Activated naive CD8-positive, alpha-beta T cell treated with anti-CD3 and anti-CD28 coated beads for 36 hours (primary cell): ENCODE measurements at regions not wholly inside any gene's neighbourhood (a gene's known extent, or its start where the extent isn't known, plus 50 kb on each side); places are given as distances from the start of the nearest gene placed in this dataset.

Experiments used
- DNase-seq: peaks from one replicate; pipeline ENCODE4 v3.0.0; 2021
- H3K27ac Mint-ChIP-seq: one replicate; pipeline ENCODE4 v1.8.0; 2022; ENCODE audit warnings: mild to moderate bottlenecking, moderate library complexity, mixed read lengths
- H3K27me3 Mint-ChIP-seq: one replicate; pipeline ENCODE4 v1.8.0; 2022; ENCODE audit warnings: mild to moderate bottlenecking, mixed read lengths
- H3K36me3 Mint-ChIP-seq: one replicate; pipeline ENCODE4 v1.8.0; 2021; ENCODE audit warnings: mild to moderate bottlenecking, mixed read lengths
- H3K4me1 Mint-ChIP-seq: one replicate; pipeline ENCODE4 v1.8.0; 2021; ENCODE audit warnings: mixed read lengths
- H3K4me3 Mint-ChIP-seq: one replicate; pipeline ENCODE4 v1.8.0; 2022; ENCODE audit warnings: mild to moderate bottlenecking, moderate library complexity, mixed read lengths
- H3K9me3 Mint-ChIP-seq: one replicate; pipeline ENCODE4 v1.8.0; 2022; ENCODE audit warnings: mixed read lengths

DNA sequence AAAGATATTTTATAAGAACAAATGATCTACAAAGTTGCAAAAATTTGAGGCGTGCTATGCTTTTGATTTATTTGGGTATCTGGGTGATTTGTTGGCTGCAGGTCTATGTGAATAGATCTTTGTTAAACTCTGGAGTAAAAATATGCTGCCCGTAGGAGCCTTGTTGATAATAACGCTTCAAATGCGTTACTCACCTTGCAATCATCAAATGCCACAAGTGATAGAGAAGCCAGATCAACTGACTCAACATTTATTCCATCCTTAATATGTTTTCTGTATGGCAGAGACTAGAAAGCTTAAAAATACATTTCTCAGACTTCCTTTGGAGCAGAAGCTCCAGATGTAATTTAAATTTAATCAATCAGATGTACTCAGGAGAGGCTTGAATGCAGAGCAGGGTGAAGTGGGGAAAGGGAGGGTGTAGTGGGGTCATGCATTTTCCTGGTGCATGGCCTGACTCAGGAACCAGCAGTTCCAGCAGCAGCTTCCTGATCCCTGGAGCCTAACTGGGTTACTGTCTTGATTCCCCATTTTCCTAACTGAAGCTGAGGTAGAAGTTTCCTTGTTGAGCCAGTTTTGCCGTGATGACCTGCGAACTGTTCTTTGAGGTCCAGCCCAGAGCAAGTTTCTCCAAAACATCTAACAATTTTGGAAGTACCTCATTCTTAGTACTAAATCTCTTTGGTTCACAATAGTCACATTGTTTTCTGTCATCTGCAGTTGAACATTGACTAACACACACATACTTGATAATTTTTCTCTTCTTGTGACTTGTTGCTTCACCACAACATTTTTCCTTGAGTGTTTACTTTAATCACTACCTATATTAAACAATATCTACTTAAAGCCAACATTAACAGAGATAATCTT lies 284.7 kb upstream of the CWC22 start:
- H3K4me3 Mint-ChIP-seq: no peak overlapping the region
- no peaks in the 10 kb centered on the region for H3K9me3 Mint-ChIP-seq
- H3K27ac Mint-ChIP-seq: no peak overlapping the region
- no peak for DNase-seq
- H3K27me3 Mint-ChIP-seq: no peaks in the 10 kb centered on the region
- H3K36me3 Mint-ChIP-seq: no peaks in the 10 kb centered on the region
- H3K4me1 Mint-ChIP-seq: no peaks in the 10 kb centered on the region

DNA sequence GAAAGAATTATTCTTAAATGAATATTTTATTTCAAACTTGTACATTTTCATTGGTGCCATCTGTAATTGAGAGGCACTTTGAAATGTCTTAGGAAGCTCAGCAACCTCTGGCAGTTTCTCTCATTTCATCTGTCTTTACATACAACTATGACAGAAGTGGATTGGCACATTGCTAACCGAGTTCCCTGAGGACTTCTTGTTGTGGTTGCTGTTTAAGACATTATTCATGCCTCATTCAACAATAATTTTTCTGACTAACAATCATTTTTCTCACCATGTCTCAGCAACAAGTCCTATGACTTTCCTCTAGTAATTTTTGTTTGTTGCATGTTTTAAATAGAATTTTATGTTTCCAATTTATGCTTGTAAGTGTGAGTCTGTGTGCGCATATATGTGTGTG lies 284.0 kb upstream of the CWC22 start:
- DNase-seq: no peak
- Mint-ChIP-seq H3K4me3 (no peak overlapping the region), H3K27me3 (no peaks in the 10 kb centered on the region), H3K27ac (no peak overlapping the region), H3K36me3 (no peaks in the 10 kb centered on the region), H3K4me1 (no peaks in the 10 kb centered on the region), H3K9me3 (no peaks in the 10 kb centered on the region)

DNA sequence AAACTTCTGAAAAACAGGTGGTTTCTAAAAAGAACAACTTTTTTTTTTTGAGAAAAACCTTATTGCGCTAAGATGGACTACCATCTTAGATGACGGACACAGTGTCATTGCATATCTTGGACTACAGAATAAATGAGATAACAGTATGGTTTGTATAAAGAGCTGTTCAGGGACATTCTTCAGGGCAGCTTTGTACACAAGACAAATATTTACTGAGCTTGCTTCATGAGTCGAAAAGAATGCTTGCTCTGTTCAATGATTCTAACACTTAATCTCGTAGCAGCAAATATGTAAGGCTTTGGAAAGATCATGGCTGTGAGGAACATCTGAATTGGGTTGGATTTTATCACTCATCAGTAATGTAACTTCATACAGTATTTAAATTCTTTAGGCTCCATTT lies 282.5 kb upstream of the CWC22 start:
- Mint-ChIP-seq H3K27ac (no peak overlapping the region), H3K36me3 (no peaks in the 10 kb centered on the region), H3K4me1 (no peaks in the 10 kb centered on the region), H3K4me3 (no peak overlapping the region), H3K27me3 (no peaks in the 10 kb centered on the region), H3K9me3 (no peaks in the 10 kb centered on the region)
- no peak for DNase-seq

DNA sequence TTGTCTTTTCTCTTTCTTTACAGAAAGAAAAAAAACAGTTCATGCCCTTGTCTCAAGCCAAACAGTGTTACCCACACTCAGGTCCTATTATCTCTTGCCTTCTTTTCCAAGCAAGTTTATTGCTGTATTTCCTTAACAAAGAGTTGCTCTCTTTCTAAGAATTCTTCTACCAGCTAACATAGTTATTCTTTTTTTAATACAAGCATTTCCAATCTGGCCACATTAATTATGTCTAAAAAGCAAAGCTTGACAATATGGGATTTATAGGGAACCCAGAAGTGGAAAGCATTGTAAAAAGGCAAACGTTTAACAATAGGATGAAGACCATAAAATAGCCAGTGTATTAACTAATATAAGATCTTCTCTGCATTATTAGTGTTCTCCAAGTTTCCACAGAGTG lies 272.5 kb upstream of the CWC22 start:
- no peak overlapping the region for H3K4me3 Mint-ChIP-seq
- H3K27ac Mint-ChIP-seq: no peak overlapping the region
- peaks cover 5% of the 10 kb centered on the region for H3K9me3 Mint-ChIP-seq
- no peaks in the 10 kb centered on the region for H3K4me1 Mint-ChIP-seq
- H3K36me3 Mint-ChIP-seq: no peaks in the 10 kb centered on the region
- no peaks in the 10 kb centered on the region for H3K27me3 Mint-ChIP-seq
- no peak for DNase-seq

DNA sequence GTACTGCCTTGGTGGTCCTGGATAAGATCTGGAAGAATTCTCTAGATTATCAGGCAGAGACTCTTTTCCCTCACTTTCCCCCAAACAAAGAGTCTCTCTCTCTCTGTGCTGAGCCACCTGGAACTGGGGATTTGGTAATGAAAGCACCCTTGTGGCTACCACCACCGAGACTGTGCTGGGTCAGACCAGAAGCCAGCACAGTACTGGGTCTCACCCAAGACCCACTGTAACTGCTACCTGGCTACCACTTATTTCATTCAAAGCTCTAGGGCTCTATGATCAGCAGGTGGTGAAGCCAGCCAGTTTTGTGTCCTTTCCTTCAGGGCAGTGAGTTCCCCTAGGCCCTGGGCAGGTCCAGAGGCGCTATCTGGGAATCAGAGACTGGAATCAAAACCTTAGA lies 269.6 kb upstream of the CWC22 start:
- Mint-ChIP-seq H3K36me3 (no peaks in the 10 kb centered on the region), H3K27me3 (no peaks in the 10 kb centered on the region), H3K9me3 (peaks cover 9% of the 10 kb centered on the region)

DNA sequence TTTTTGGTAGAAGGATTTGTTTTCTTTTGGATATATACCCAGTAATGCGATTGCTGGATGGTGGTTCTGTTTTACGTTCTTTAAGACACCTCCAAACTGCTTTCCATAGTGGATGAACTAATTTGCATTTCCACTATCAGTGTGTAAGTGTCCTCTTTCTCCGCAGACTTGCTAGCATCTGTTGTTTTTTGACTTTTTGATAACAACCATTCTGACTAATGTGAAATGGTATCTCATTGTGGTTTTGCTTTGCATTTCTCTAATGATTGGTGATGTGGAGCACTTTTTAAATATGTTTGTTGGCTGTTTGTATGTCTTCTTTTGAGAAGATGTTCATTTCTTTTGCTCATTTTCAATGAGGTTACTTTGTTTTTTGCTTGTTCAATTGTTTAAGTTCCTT lies 260.9 kb upstream of the CWC22 start:
- H3K4me3 Mint-ChIP-seq: no peak overlapping the region
- peaks cover 6% of the 10 kb centered on the region for H3K9me3 Mint-ChIP-seq

More for the DNA sequence above, 269.6 kb upstream of the CWC22 start:
- H3K4me3 Mint-ChIP-seq: no peak overlapping the region
- DNase-seq: no peak
- no peaks in the 10 kb centered on the region for H3K4me1 Mint-ChIP-seq
- no peak overlapping the region for H3K27ac Mint-ChIP-seq

DNA sequence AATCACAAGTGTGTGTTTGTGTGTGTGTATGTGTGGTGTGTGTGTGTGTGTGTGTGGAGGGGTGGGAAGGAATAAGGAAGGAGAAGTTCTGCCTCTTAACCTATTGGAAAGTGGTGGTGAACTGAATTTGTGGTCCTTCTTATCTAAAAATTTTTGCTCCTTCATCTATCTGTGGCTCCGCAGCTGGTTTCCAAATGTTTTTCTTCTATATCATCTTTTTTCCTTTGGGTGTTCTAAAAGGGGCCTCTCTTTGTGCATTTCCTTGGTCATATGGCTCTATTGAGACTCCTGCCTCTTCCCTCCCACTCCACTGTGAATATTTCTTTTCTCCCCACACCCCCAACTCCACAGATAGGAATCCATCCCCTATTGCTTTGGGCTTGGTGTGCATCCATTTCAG lies 254.9 kb upstream of the CWC22 start:
- Mint-ChIP-seq H3K4me1 (no peaks in the 10 kb centered on the region), H3K27me3 (no peaks in the 10 kb centered on the region), H3K9me3 (no peaks in the 10 kb centered on the region), H3K4me3 (no peak overlapping the region), H3K36me3 (no peaks in the 10 kb centered on the region), H3K27ac (no peak overlapping the region)
- DNase-seq: no peak

More for the DNA sequence above, 260.9 kb upstream of the CWC22 start:
- no peak overlapping the region for H3K27ac Mint-ChIP-seq
- no peaks in the 10 kb centered on the region for H3K4me1 Mint-ChIP-seq
- no peaks in the 10 kb centered on the region for H3K27me3 Mint-ChIP-seq
- H3K36me3 Mint-ChIP-seq: no peaks in the 10 kb centered on the region
- no peak for DNase-seq

DNA sequence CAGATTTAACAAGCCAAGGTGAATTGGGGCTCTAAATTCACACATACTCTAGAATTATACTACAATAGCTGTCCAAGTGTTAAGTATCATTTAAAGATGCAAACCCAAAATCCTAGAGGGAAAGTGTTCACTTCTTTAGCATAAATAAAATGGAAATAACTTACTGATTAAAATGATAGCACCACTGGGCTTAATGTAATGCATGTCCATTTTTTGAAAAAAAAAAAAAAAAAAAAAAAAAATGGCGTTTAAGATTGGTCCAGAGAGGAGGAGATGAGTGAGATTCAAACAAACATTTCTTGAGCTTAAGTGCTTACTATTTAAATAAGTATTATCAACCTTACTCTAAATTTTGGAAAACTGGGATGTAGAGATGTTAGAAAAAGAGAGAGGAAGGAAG lies 251.5 kb upstream of the CWC22 start:
- Mint-ChIP-seq H3K4me3 (no peak overlapping the region), H3K4me1 (no peaks in the 10 kb centered on the region), H3K36me3 (no peaks in the 10 kb centered on the region), H3K9me3 (no peaks in the 10 kb centered on the region), H3K27ac (no peak overlapping the region), H3K27me3 (no peaks in the 10 kb centered on the region)
- DNase-seq: no peak

DNA sequence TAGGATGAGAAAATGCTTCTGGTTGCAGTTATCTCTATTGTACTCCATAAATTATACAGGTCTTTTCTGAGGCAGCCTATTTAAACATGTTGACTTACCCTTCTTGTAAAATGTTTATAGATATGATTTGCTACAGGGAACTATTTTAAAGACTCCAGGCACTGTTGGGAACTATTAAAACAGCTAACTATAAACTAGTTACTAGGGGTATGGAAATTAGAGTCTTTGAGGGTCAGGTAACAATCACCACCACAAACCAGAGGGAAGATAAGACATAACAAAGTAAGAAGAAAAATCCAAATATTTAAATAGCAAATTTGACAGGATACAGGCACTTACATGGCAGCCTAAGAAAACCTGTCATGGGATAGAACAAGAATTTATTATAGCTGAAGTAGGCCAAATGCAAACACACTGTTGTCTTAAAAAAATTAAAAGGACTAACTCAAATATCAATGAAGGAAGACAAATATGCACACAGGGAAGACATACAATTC lies 251.0 kb upstream of the CWC22 start:
- H3K4me3 Mint-ChIP-seq: no peak overlapping the region

DNA sequence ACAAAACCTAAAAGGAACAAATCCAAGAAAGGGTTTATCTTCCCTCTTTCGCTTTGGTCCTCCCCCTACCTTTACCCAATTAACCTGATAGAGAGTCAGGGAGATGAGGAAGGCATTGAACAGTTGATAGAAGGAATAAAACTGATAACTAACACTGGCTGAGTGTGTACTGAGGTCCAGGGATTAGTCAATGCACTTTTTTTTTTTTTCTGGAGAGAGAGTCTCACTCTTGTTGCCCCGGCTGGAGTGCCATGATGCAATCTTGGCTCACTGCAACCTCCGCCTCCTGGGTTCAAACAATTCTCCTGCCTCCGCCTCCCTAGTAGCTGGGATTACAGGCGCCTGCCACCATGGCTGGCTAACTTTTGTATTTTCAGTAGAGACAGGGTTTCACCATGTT lies 250.2 kb upstream of the CWC22 start:
- Mint-ChIP-seq H3K27ac (no peak overlapping the region), H3K4me3 (no peak overlapping the region), H3K27me3 (no peaks in the 10 kb centered on the region), H3K36me3 (no peaks in the 10 kb centered on the region), H3K9me3 (no peaks in the 10 kb centered on the region), H3K4me1 (no peaks in the 10 kb centered on the region)
- no peak for DNase-seq

More for the DNA sequence above, 251.0 kb upstream of the CWC22 start:
- DNase-seq: no peak
- no peaks in the 10 kb centered on the region for H3K27me3 Mint-ChIP-seq
- H3K27ac Mint-ChIP-seq: no peak overlapping the region
- no peaks in the 10 kb centered on the region for H3K36me3 Mint-ChIP-seq
- H3K9me3 Mint-ChIP-seq: no peaks in the 10 kb centered on the region
- H3K4me1 Mint-ChIP-seq: no peaks in the 10 kb centered on the region

DNA sequence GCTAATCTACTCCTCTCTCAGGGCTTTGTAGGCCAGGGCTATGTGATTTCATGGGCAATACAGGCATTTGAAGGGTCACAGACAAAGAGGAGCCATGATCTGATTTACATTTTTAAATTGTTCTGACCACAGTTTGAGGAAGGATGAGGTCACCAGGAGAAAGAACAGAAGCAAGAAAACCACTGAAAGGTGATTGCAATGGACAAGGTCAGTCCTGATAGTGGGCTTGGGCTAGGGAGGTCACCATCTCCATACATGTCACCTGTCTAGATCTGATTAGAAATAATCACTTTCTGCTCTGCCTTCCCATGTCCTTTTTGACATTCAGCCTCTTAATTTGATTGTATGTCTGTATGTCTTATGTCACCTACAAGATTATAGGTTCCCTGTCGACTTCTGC lies 248.9 kb upstream of the CWC22 start:
- Mint-ChIP-seq H3K36me3 (no peaks in the 10 kb centered on the region), H3K4me1 (no peaks in the 10 kb centered on the region), H3K4me3 (no peak overlapping the region), H3K9me3 (no peaks in the 10 kb centered on the region), H3K27me3 (no peaks in the 10 kb centered on the region), H3K27ac (no peak overlapping the region)
- no peak for DNase-seq

DNA sequence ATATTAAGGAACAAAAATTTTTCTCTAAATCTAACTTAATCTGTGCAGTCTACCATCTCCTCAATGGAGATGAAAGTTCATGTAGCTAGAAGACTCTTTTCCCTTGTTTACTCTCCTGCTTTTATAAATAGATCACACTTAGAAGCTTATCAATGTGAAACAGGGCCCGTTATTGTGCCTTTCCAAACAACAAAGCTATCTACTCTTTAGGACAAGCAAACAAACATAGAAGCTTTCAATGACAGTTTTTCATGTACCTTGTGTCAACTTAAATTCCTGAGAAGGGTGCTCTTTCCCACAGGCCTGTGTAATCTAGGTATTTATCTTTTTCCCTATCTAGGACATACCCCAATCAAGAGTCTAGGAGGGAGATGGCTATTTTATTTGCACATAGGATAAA lies 247.8 kb upstream of the CWC22 start:
- Mint-ChIP-seq H3K27me3 (no peaks in the 10 kb centered on the region), H3K9me3 (no peaks in the 10 kb centered on the region), H3K4me3 (no peak overlapping the region), H3K27ac (no peak overlapping the region), H3K36me3 (no peaks in the 10 kb centered on the region), H3K4me1 (no peaks in the 10 kb centered on the region)
- DNase-seq: no peak

DNA sequence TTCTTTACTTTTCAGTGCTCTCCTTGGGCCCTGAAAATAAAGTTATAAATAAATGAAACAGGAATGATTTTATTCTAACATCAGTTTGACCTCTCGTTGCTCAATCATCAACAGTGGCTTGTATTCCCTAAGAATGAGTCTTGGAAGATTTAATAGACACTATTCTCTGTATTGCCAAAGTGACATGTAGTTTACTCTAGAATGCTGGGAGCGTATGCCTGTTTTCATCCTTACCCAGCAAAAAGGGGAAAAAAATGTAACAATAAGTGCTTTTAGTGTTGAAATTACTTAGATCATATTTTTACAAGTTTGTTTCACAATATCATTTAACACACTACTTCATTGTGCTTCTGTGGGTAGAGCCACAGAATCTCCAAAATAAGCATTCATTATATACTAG lies 240.6 kb upstream of the CWC22 start:
- no peaks in the 10 kb centered on the region for H3K36me3 Mint-ChIP-seq
- no peak overlapping the region for H3K4me3 Mint-ChIP-seq
- H3K27me3 Mint-ChIP-seq: no peaks in the 10 kb centered on the region

DNA sequence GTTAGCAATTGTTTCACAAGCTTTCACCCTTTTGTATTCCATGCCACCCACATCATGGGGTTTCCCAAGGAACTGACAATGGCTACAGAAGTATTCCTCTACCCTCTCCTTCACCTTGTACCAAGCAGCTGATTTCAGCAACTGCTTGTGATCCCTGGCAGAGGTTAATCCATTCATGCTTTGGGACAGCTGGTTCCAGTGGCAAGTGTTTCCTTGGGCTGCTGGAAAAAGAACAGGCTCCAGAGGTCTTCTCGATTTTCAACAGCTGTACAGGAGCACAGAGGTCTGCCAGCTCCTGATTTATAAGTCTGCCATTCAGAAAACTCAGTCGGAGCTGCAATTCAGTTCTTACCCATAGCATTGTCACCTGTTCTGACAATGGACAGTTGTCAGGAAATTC lies 239.2 kb upstream of the CWC22 start:
- Mint-ChIP-seq H3K4me3 (no peak overlapping the region), H3K27me3 (no peaks in the 10 kb centered on the region), H3K36me3 (no peaks in the 10 kb centered on the region), H3K4me1 (no peaks in the 10 kb centered on the region), H3K9me3 (no peaks in the 10 kb centered on the region), H3K27ac (no peak overlapping the region)
- no peak for DNase-seq

More for the DNA sequence above, 240.6 kb upstream of the CWC22 start:
- no peaks in the 10 kb centered on the region for H3K9me3 Mint-ChIP-seq
- DNase-seq: no peak
- H3K4me1 Mint-ChIP-seq: no peaks in the 10 kb centered on the region
- no peak overlapping the region for H3K27ac Mint-ChIP-seq

DNA sequence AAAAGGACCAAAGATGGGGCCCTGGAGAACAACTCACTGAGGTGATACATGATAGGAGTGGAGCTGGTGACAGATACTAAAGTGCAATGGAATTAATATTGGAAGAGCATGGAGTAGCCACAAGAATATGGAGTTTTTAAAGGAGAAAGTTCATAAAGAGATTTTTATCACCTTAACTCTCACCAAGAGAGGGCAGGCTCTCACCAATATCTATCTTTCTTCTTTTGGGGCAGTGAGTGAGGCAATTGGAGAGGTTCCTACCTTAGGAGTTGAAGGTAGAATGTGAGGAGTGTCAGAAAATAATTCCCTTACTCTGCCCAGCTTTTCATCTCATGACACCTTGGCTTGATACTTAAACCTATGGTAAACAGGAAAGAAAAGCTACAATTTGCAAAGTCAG lies 233.7 kb upstream of the CWC22 start:
- DNase-seq: no peak
- H3K27me3 Mint-ChIP-seq: no peaks in the 10 kb centered on the region
- no peaks in the 10 kb centered on the region for H3K36me3 Mint-ChIP-seq
- no peak overlapping the region for H3K4me3 Mint-ChIP-seq
- no peak overlapping the region for H3K27ac Mint-ChIP-seq
- no peaks in the 10 kb centered on the region for H3K9me3 Mint-ChIP-seq
- H3K4me1 Mint-ChIP-seq: no peaks in the 10 kb centered on the region

DNA sequence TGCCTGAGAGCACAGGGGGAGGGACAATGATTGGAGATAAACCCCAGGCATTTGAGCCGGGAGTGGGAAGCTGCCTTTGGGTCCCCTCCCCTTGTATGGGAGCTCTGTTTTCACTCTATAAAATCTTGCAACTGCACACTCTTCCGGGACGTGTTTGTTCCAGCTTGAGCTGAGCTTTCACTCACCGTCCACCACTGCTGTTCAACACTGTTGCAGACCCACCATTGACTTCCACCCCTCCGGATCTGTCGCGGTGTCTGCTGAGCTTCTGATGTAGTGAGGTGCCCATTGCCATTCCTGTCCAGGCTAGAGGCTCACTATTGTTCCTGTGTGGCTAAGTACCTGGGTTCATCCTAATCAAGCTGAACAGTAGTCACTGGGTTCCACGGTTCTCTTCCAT lies 231.6 kb upstream of the CWC22 start:
- no peaks in the 10 kb centered on the region for H3K9me3 Mint-ChIP-seq
- no peak for DNase-seq
- H3K27ac Mint-ChIP-seq: no peak overlapping the region
- H3K4me1 Mint-ChIP-seq: no peaks in the 10 kb centered on the region
- no peaks in the 10 kb centered on the region for H3K27me3 Mint-ChIP-seq
- H3K36me3 Mint-ChIP-seq: no peaks in the 10 kb centered on the region
- no peak overlapping the region for H3K4me3 Mint-ChIP-seq
